GM12873 (cell line): ENCODE measurements at regions not wholly inside any gene's neighbourhood (a gene's known extent, or its start where the extent isn't known, plus 50 kb on each side); places are given as distances from the start of the nearest gene placed in this dataset.

ENCODE experiments used
- TF ChIP-seq, protein P1 (sequence below): IDR thresholded peaks from 2 replicates; pipeline ENCODE4 v1.5.1; 2012; ENCODE audit warnings: low read depth, mild to moderate bottlenecking, moderate library complexity, low read length, control low read depth; ENCODE audit not compliant: insufficient read depth; ENCODE audit errors: missing control alignments

DNA sequence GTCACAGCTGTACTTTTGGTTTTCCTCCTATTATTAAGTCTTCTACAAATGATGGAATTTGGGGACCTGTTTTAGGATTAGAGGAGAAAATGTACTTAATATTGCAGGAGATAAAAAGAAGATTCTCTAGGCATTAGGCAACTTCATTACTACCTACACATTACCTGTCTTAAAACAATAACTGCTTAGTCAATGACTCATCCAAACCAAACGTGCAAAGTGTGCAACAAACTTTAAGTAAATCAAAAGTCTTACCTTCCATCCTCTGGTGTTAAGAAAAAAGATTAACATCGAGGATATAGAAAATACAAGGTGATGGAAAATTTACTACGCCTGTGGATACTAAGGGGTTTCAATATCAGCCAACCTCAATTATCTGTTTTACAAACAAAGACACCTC lies 285.3 kb upstream of the KYNU start:
- TF ChIP-seq, protein P1, sequence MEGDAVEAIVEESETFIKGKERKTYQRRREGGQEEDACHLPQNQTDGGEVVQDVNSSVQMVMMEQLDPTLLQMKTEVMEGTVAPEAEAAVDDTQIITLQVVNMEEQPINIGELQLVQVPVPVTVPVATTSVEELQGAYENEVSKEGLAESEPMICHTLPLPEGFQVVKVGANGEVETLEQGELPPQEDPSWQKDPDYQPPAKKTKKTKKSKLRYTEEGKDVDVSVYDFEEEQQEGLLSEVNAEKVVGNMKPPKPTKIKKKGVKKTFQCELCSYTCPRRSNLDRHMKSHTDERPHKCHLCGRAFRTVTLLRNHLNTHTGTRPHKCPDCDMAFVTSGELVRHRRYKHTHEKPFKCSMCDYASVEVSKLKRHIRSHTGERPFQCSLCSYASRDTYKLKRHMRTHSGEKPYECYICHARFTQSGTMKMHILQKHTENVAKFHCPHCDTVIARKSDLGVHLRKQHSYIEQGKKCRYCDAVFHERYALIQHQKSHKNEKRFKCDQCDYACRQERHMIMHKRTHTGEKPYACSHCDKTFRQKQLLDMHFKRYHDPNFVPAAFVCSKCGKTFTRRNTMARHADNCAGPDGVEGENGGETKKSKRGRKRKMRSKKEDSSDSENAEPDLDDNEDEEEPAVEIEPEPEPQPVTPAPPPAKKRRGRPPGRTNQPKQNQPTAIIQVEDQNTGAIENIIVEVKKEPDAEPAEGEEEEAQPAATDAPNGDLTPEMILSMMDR, result no peak

DNA sequence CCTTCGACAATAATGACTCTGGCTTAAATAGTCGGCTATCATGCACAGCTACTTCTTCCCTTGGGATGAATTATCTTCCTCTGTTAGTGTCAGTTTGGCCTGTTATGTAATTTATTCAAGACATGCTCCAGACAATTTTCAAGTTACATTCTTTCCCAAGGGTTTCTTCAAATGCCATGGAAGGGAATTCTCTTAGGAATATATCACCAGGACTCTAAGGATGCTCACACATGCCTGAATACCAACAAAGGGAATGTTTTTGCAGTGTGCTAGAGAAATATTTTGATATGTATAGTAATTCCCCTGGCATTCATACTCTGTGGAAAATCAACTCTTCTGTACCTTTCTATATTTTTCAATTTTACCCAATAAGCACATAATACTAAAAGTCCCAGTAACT lies 286.0 kb upstream of the KYNU start:
- TF ChIP-seq, protein P1, result no peak

DNA sequence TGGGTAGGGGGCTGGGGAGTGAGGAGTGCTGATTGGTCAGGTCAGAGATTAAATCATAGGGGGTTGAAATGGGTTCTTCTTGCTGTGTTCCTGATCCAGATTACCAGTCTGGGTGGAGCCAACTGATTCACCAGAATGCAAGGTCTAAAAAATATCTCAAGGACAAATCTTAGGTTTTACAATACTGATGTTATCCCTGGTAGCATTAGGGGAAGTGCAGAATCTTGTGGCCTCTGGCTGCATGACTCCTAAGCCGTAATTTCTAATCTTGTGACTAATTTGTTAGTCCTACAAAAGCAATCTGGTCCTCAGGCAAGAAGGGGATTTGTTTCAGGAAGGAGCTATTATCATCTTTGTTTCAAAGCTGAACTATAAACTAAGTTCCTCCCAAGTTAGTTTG lies 289.2 kb upstream of the KYNU start:
- TF ChIP-seq, protein P1, result no peak

DNA sequence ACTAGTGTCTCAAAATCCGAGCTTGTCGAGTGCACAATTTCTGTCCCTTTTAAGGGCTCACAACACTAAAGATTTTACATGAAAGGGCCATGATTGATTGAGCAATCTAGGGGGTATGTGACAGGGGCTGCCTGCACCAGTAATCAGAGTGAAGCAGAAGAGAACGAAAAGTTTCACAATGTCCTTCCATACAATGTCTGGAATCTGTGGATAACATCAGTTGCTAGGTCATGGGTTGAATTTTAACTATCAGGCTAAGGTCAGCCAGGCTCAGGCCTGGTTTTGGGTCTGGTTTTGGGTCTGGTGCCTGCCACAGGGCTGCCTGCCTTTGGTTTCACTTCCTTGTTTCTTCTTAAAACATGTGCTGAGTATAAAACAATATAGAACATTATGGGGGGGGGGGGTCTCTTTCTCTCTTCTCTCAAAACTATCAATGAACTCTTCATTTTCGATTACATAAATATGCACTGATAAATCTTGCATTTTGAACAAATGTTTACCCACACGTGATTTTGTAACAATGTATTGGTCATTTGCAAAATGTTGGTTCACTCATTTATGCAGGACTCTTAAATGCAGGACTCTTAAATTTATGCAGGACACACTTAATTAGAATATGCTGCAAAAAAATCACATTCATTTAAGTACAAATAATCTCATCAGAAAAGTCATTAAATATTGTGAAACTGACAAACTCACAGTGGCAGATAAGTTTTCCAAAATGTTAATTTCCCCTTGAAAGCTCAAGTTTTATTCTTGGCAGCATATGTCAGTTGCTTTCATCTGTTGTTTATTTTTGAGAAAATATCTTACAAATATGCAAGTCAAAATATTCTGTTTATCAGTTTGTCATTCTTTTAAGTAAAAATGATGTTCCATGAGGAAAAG lies 290.5 kb upstream of the KYNU start:
- TF ChIP-seq, protein P1, result no peak

DNA sequence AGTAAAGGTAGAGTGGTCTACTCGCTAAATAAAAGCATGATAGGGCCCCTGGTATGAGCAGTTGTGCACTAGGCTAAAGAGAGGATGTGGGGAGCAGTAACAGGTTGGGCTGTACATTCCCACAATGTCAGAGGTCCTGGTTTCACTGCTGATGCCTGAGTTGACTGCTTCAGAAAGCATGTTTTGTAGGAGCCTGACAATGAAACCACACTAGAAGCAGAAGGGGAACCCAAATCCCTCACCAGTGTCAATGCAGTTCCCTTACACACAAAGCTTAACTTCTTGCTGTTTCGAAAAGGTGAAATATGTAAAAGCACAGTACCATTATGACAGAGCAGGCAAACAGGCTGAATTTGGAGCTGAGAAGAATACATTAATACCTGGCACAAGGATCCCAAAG lies 291.7 kb upstream of the KYNU start:
- TF ChIP-seq, protein P1, result no peak

DNA sequence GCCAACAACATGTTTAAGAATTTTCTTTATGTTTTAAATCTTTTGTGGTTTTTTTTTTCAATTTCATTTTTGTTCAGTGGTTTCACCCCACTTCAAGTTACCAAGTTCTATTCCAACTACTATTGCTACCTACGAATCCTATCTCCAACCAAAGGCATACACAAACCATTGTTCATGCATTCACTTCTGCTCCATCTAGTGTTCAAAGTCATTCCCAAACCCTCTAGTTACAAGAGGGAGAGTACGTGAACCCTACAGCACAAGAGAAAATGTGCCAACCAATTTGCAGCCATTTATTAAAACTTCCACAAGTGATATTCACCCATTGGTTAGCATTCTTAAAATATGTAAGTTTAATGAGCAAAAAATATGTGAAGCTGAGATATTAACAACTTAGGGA lies 295.1 kb upstream of the KYNU start:
- TF ChIP-seq, protein P1, result no peak

DNA sequence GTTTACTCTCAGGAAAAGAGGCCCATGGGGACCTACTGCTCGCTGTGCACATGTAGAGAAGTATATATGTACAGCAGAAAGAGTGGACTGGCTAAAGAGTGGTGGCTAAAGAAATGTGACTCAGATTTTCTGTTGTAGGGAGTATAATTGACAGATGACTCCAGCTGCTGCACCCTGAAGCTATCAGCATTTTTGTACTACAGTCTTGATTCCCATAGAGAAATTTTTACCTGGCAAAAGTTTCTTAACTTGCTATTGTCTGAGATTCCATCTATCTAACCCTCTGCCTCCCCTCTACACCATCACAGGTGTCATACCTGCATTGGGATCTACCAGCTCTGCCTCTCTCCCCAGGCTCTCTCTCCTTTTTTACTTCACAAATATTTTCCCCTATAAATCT lies 296.0 kb upstream of the KYNU start:
- TF ChIP-seq, protein P1, result no peak
